H9 (cell line): ENCODE measurements at regions not wholly inside any gene's neighbourhood (a gene's known extent, or its start where the extent isn't known, plus 50 kb on each side); places are given as distances from the start of the nearest gene placed in this dataset.

Experiments used
- DNase-seq: peaks from one replicate; pipeline ENCODE4 v3.0.0-alpha.2; 2017
- H2AFZ ChIP-seq: one replicate; pipeline ENCODE4 v1.6.1; 2013; ENCODE audit warnings: mild to moderate bottlenecking, low read length, control low read depth, moderate library complexity
- H2AK5ac ChIP-seq: 2 replicates; pipeline ENCODE4 v1.6.1; 2013; ENCODE audit warnings: low read length, control low read depth, mixed read lengths; ENCODE audit not compliant: insufficient read length
- H2BK120ac ChIP-seq: one replicate; pipeline ENCODE4 v1.6.1; 2013; ENCODE audit warnings: low read depth, mild to moderate bottlenecking, low read length, control low read depth, inconsistent platforms; ENCODE audit not compliant: poor library complexity, severe bottlenecking
- H2BK12ac ChIP-seq: 2 replicates; pipeline ENCODE4 v1.6.1; 2013; ENCODE audit warnings: low read length, control low read depth, mixed read lengths, low read depth; ENCODE audit not compliant: insufficient read length
- H2BK15ac ChIP-seq: 2 replicates; pipeline ENCODE4 v1.6.1; 2013; ENCODE audit warnings: low read depth, low read length, control low read depth
- H2BK20ac ChIP-seq: one replicate; pipeline ENCODE4 v1.6.1; 2013; ENCODE audit warnings: low read depth, mild to moderate bottlenecking, low read length, control low read depth, inconsistent platforms; ENCODE audit not compliant: poor library complexity, severe bottlenecking
- H2BK5ac ChIP-seq: 2 replicates; pipeline ENCODE4 v1.6.1; 2013; ENCODE audit warnings: low read length, control low read depth, mixed read lengths; ENCODE audit not compliant: insufficient read length
- H3K14ac ChIP-seq: 2 replicates; pipeline ENCODE4 v1.6.1; 2013; ENCODE audit warnings: low read length, control low read depth; ENCODE audit not compliant: insufficient read depth
- H3K18ac ChIP-seq: 2 replicates; pipeline ENCODE4 v1.6.1; 2013; ENCODE audit warnings: low read depth, mild to moderate bottlenecking, mixed read lengths, low read length, control low read depth; ENCODE audit not compliant: insufficient read length
- H3K23ac ChIP-seq: 2 replicates; pipeline ENCODE4 v1.6.1; 2013; ENCODE audit warnings: low read length, control low read depth, mixed read lengths, low read depth; ENCODE audit not compliant: insufficient read length
- H3K23me2 ChIP-seq: 2 replicates; pipeline ENCODE4 v1.6.1; 2013; ENCODE audit warnings: low read depth, mild to moderate bottlenecking, mixed read lengths, low read length, control low read depth; ENCODE audit not compliant: insufficient read length, poor library complexity, severe bottlenecking
- H3K27ac ChIP-seq: 2 replicates; pipeline ENCODE4 v1.5.1; 2013; ENCODE audit warnings: low read length, control low read depth, mixed read lengths, low read depth; ENCODE audit not compliant: insufficient read length
- H3K27me3 ChIP-seq: 2 replicates; pipeline ENCODE4 v1.6.1; 2013; ENCODE audit warnings: low read length, control low read depth, inconsistent platforms; ENCODE audit not compliant: insufficient read depth
- H3K4ac ChIP-seq: 2 replicates; pipeline ENCODE4 v1.6.1; 2013; ENCODE audit warnings: low read depth, mild to moderate bottlenecking, control low read depth, inconsistent platforms, low read length, moderate library complexity
- H3K4me1 ChIP-seq: 2 replicates; pipeline ENCODE4 v1.6.1; 2013; ENCODE audit warnings: low read length, control low read depth, inconsistent platforms; ENCODE audit not compliant: insufficient read depth
- H3K4me2 ChIP-seq: 2 replicates; pipeline ENCODE4 v1.6.1; 2013; ENCODE audit warnings: low read length, control low read depth, mixed read lengths; ENCODE audit not compliant: insufficient read length, insufficient read depth
- H3K56ac ChIP-seq: 2 replicates; pipeline ENCODE4 v1.6.1; 2013; ENCODE audit warnings: low read depth, mild to moderate bottlenecking, mixed read lengths, low read length, control low read depth; ENCODE audit not compliant: insufficient read length
- H3K79me1 ChIP-seq: 2 replicates; pipeline ENCODE4 v1.6.1; 2013; ENCODE audit warnings: low read depth, mild to moderate bottlenecking, moderate library complexity, low read length, control low read depth, inconsistent platforms; ENCODE audit not compliant: insufficient read depth, poor library complexity, severe bottlenecking
- H3K79me2 ChIP-seq: 2 replicates; pipeline ENCODE4 v1.6.1; 2013; ENCODE audit warnings: low read length, control low read depth, inconsistent platforms; ENCODE audit not compliant: insufficient read depth
- H3K9ac ChIP-seq: 2 replicates; pipeline ENCODE4 v1.6.1; 2013; ENCODE audit warnings: low read length, control low read depth, mixed read lengths; ENCODE audit not compliant: insufficient read length; ENCODE audit errors: extremely low read depth
- H3K9me3 ChIP-seq: one replicate; pipeline ENCODE4 v1.6.1; 2013; ENCODE audit warnings: low read depth, low read length, inconsistent platforms; ENCODE audit not compliant: control insufficient read depth
- H3T11ph ChIP-seq: one replicate; pipeline ENCODE4 v1.6.1; 2013; ENCODE audit warnings: mild to moderate bottlenecking, low read length, control low read depth, inconsistent platforms
- H4K20me1 ChIP-seq: one replicate; pipeline ENCODE4 v1.6.1; 2013; ENCODE audit not compliant: control insufficient read depth, insufficient read length, insufficient read depth
- H4K5ac ChIP-seq: 2 replicates; pipeline ENCODE4 v1.6.1; 2013; ENCODE audit warnings: low read depth, mild to moderate bottlenecking, mixed read lengths, low read length, control low read depth; ENCODE audit not compliant: insufficient read length
- H4K8ac ChIP-seq: replicated peaks from 2 replicates; pipeline ENCODE4 v1.6.1; 2013; ENCODE audit warnings: low read length, control low read depth, mixed read lengths, low read depth; ENCODE audit not compliant: insufficient read length
- H4K91ac ChIP-seq: 2 replicates; pipeline ENCODE4 v1.6.1; 2013; ENCODE audit warnings: low read depth, mild to moderate bottlenecking, moderate library complexity, mixed read lengths, low read length, control low read depth; ENCODE audit not compliant: insufficient read length
- H3K27ac Mint-ChIP-seq, 3 experiments: 2 replicates in 2 of 3; 3 replicates in 1 of 3; pipeline ENCODE4 v1.8.0; 2020 to 2021; ENCODE audit warnings: mixed read lengths in 3 of 3, mild to moderate bottlenecking in 1 of 3, moderate library complexity in 1 of 3
- H3K27me3 Mint-ChIP-seq: 2 replicates; pipeline ENCODE4 v1.8.0; 2021; ENCODE audit warnings: low read depth, mild to moderate bottlenecking, moderate library complexity, mixed read lengths
- H3K36me3 Mint-ChIP-seq, 3 experiments: 2 replicates in 2 of 3; 3 replicates in 1 of 3; pipeline ENCODE4 v1.8.0; 2020 to 2021; ENCODE audit warnings: low read depth in 3 of 3, mixed read lengths in 3 of 3; ENCODE audit not compliant: insufficient read depth in 1 of 3
- H3K4me1 Mint-ChIP-seq, 2 experiments: 2 replicates each; pipeline ENCODE4 v1.8.0; 2020; ENCODE audit warnings: mixed read lengths in 2 of 2
- H3K4me3 Mint-ChIP-seq, 2 experiments: 2 replicates in 1 of 2; 3 replicates in 1 of 2; pipeline ENCODE4 v1.8.0; 2020 to 2021; ENCODE audit warnings: mild to moderate bottlenecking in 2 of 2, mixed read lengths in 2 of 2, moderate library complexity in 1 of 2
- H3K9me3 Mint-ChIP-seq, 2 experiments: 2 replicates in 1 of 2; 3 replicates in 1 of 2; pipeline ENCODE4 v1.8.0; 2020; ENCODE audit warnings: mild to moderate bottlenecking in 2 of 2, mixed read lengths in 2 of 2, moderate library complexity in 1 of 2
- CTCF ChIP-seq: fragments of 200-600 bp; sonication (generic); conservative IDR thresholded peaks from 3 replicates; pipeline ENCODE4 v1.8.0; 2021; ENCODE audit warnings: antibody characterized with exemption, mild to moderate bottlenecking
- WGBS: extraction: QIAGEN DNeasy Blood & Tissue Kit; methylation state at CpG from one replicate; pipeline ENCODE4 v1.1.7; 2013; ENCODE audit warnings: missing lambda C conversion rate, low lambda C conversion rate, mixed read lengths; ENCODE audit not compliant: insufficient read length; ENCODE audit errors: extremely low coverage; 5-methylcytosine and 5-hydroxymethylcytosine counted together

- no peak overlapping the region for H4K91ac ChIP-seq
- no peak overlapping the region for H3K56ac ChIP-seq
- no peak overlapping the region for H4K5ac ChIP-seq
- H3K27me3 ChIP-seq: no peaks in the 10 kb centered on the region
- no peak for DNase-seq
- H3T11ph ChIP-seq: no peak overlapping the region
- TF ChIP-seq CTCF: no peak
- H2BK15ac ChIP-seq: no peak overlapping the region
- WGBS: no CpG with 5 or more reads among the region's 1 CpG
- H3K4ac ChIP-seq: no peak overlapping the region
- no peaks in the 10 kb centered on the region for H3K79me1 ChIP-seq
- no peak overlapping the region for H3K14ac ChIP-seq
- no peak overlapping the region for H2BK5ac ChIP-seq
- no peak overlapping the region for H3K9ac ChIP-seq
- H3K27ac Mint-ChIP-seq: no peak overlapping the region
- H3K79me2 ChIP-seq: no peaks in the 10 kb centered on the region
- H3K4me3 Mint-ChIP-seq: no peak overlapping the region
- H4K20me1 ChIP-seq: no peaks in the 10 kb centered on the region
- no peak overlapping the region for H3K18ac ChIP-seq
- H3K27me3 Mint-ChIP-seq: peaks cover 4% of the 10 kb centered on the region
- H2BK120ac ChIP-seq: no peak overlapping the region
- H4K8ac ChIP-seq: no peak overlapping the region
- H3K23ac ChIP-seq: no peak overlapping the region
- H2AFZ ChIP-seq: no peak overlapping the region
- H3K4me1 ChIP-seq: no peaks in the 10 kb centered on the region
- H3K23me2 ChIP-seq: no peaks in the 10 kb centered on the region
- no peaks in the 10 kb centered on the region for H3K9me3 Mint-ChIP-seq
- H2BK12ac ChIP-seq: no peak overlapping the region
- peaks cover 3 to 12% of the 10 kb centered on the region in 2 experiments; a peak in 3 of 4 replicates for H3K4me1 Mint-ChIP-seq
- H3K9me3 ChIP-seq: no peaks in the 10 kb centered on the region
- H3K27ac ChIP-seq: no peak overlapping the region
- no peaks in the 10 kb centered on the region for H3K36me3 Mint-ChIP-seq
- H2AK5ac ChIP-seq: no peak overlapping the region
- H2BK20ac ChIP-seq: no peak overlapping the region
- H3K4me2 ChIP-seq: no peak overlapping the region
Measured at GRCh38 chr11:72521664-72522063, 87.3 kb upstream of the CLPB start.
